OCI-LY3 (cell line): ENCODE measurements at regions not wholly inside any gene's neighbourhood (a gene's known extent, or its start where the extent isn't known, plus 50 kb on each side); places are given as distances from the start of the nearest gene placed in this dataset.

Source experiments
- CTCF ChIP-seq: fragments of 200-600, 300-600 bp; sonication (generic); IDR thresholded peaks from 2 replicates; pipeline ENCODE4 v1.5.1; 2014; ENCODE audit warnings: antibody characterized with exemption, low read length, low read depth
- EZH2phosphoT487 ChIP-seq: fragments of 200-600 bp; shearing (Covaris generic); IDR thresholded peaks from 2 replicates; pipeline ENCODE4 v1.6.1; 2018; ENCODE audit warnings: antibody characterized with exemption, mixed run types, low read depth

GRCh38 chr10:78924319-78925003 lies 144.3 kb upstream of the ZMIZ1 start:
- TF ChIP-seq CTCF (no peak), EZH2phosphoT487 (no peak)
